Stimulated activated CD4-positive, alpha-beta T cell treated with anti-CD3 and anti-CD28 coated beads, Interleukin-2, amount 100 ng/mL, for 48 hours (primary cell): ENCODE measurements at regions not wholly inside any gene's neighbourhood (a gene's known extent, or its start where the extent isn't known, plus 50 kb on each side); places are given as distances from the start of the nearest gene placed in this dataset.

Source experiments
- DNase-seq, 2 donors: peaks; one replicate each; pipeline ENCODE4 v3.0.0-alpha.2; 2020

- DNase-seq = no peak
Observed at GRCh38 chr1:30061292-30062220, 661.8 kb downstream of the MATN1 start.

- DNase-seq = no peak
Observed at GRCh38 chr1:30060738-30061137, 662.6 kb downstream of the MATN1 start.

GRCh38 chr1:30058970-30059369 is 664.4 kb downstream of the MATN1 start:
- no peak for DNase-seq

GRCh38 chr1:30054126-30054525 is 669.3 kb downstream of the MATN1 start:
- no peak for DNase-seq

GRCh38 chr1:30052178-30052577 is 671.2 kb downstream of the MATN1 start:
- DNase-seq = no peak

GRCh38 chr1:30051777-30052176 is 671.6 kb downstream of the MATN1 start:
- no peak for DNase-seq

- DNase-seq = no peak
Observed at GRCh38 chr1:30049748-30050296, 673.6 kb downstream of the MATN1 start.

- no peak for DNase-seq
Observed at GRCh38 chr1:30048905-30049304, 674.5 kb downstream of the MATN1 start.

GRCh38 chr1:30047576-30047975 is 675.8 kb downstream of the MATN1 start:
- DNase-seq = no peak

GRCh38 chr1:30046751-30047150 is 676.6 kb downstream of the MATN1 start:
- DNase-seq = no peak

- no peak for DNase-seq
Observed at GRCh38 chr1:30045304-30046090, 677.9 kb downstream of the MATN1 start.

GRCh38 chr1:30044656-30045144 is 678.7 kb downstream of the MATN1 start:
- no peak for DNase-seq

- DNase-seq = no peak
Observed at GRCh38 chr1:30043731-30044408, 679.5 kb downstream of the MATN1 start.

GRCh38 chr1:30043256-30043655 is 680.1 kb downstream of the MATN1 start:
- no peak for DNase-seq

GRCh38 chr1:30042438-30043147 is 680.8 kb downstream of the MATN1 start:
- no peak for DNase-seq

- no peak for DNase-seq
Observed at GRCh38 chr1:30041741-30042437, 681.5 kb downstream of the MATN1 start.

- DNase-seq = no peak
Observed at GRCh38 chr1:30040081-30041019, 683.0 kb downstream of the MATN1 start.

- no peak for DNase-seq
Observed at GRCh38 chr1:30039354-30040080, 683.9 kb downstream of the MATN1 start.
